Caco-2 (cell line): ENCODE measurements at regions not wholly inside any gene's neighbourhood (a gene's known extent, or its start where the extent isn't known, plus 50 kb on each side); places are given as distances from the start of the nearest gene placed in this dataset.

Experiments
- BruUV-seq: library from RNA; stranded (reverse); fragments of 400-500 nt; replicated peaks from 2 replicates; lab custom pipeline; 2021; lab: Mats Ljungman, UMichigan
- CTCF ChIA-PET: fragments of 300-600 bp; sonication (Branson Sonifier 250); formaldehyde crosslinking; loops from one replicate; lab custom pipeline; 2022; ENCODE audit warnings: antibody characterized with exemption; lab: Charles Lee
- POLR2A ChIA-PET: fragments of 300-600 bp; sonication (Branson Sonifier 250); formaldehyde crosslinking; loops from one replicate; lab custom pipeline; 2022; ENCODE audit warnings: antibody characterized with exemption; lab: Charles Lee
- DNase-seq, 2 experiments: peaks; one replicate each; pipeline versions ENCODE4 v3.0.0 to v3.0.0-alpha.2; 2020 to 2022
- H3K27me3 ChIP-seq: replicated peaks from 2 replicates; pipeline ENCODE4 v1.6.0; 2011; ENCODE audit warnings: low read length; ENCODE audit not compliant: control insufficient read depth, insufficient read depth
- H3K36me3 ChIP-seq: 2 replicates; pipeline ENCODE4 v1.5.1; 2011; ENCODE audit warnings: low read length; ENCODE audit not compliant: control insufficient read depth, insufficient read depth
- H3K4me1 ChIP-seq: fragments of 250-450 bp; sonication (Bioruptor Pico); 2 replicates; pipeline ENCODE4 v1.5.1; 2020; ENCODE audit warnings: mild to moderate bottlenecking
- H3K4me3 ChIP-seq: 2 replicates; pipeline ENCODE4 v1.5.1; 2011; ENCODE audit warnings: low read depth, mild to moderate bottlenecking, control low read depth, low read length
- H3K9me3 ChIP-seq: fragments of 250-450 bp; sonication (Bioruptor Pico); 2 replicates; pipeline ENCODE4 v1.5.1; 2020; ENCODE audit warnings: mild to moderate bottlenecking, moderate library complexity
- H3K27ac Mint-ChIP-seq: one replicate; pipeline ENCODE4 v1.8.0; 2022; ENCODE audit warnings: mixed read lengths; ENCODE audit not compliant: unreplicated experiment
- H3K27me3 Mint-ChIP-seq: one replicate; pipeline ENCODE4 v1.8.0; 2022; ENCODE audit warnings: mixed read lengths; ENCODE audit not compliant: insufficient read depth, unreplicated experiment
- H3K36me3 Mint-ChIP-seq: one replicate; pipeline ENCODE4 v1.8.0; 2022; ENCODE audit warnings: mild to moderate bottlenecking, mixed read lengths; ENCODE audit not compliant: insufficient read depth, unreplicated experiment
- H3K4me1 Mint-ChIP-seq: one replicate; pipeline ENCODE4 v1.8.0; 2022; ENCODE audit warnings: low read depth, mixed read lengths; ENCODE audit not compliant: unreplicated experiment
- H3K4me3 Mint-ChIP-seq: one replicate; pipeline ENCODE4 v1.8.0; 2022; ENCODE audit warnings: mild to moderate bottlenecking, moderate library complexity, mixed read lengths; ENCODE audit not compliant: unreplicated experiment
- H3K9me3 Mint-ChIP-seq: one replicate; pipeline ENCODE4 v1.8.0; 2022; ENCODE audit warnings: mixed read lengths; ENCODE audit not compliant: unreplicated experiment
- CTCF ChIP-seq, 2 experiments: fragments of 200-600 bp in 1 of 2; IDR thresholded peaks; 1 replicate in 1 of 2; 2 replicates in 1 of 2; pipeline versions ENCODE4 v1.5.1 to v1.8.0; 2011 to 2022; ENCODE audit warnings: antibody characterized with exemption in 1 of 2, control low read depth in 1 of 2, inconsistent platforms in 1 of 2, low read depth in 1 of 2, low read length in 1 of 2, mild to moderate bottlenecking in 1 of 2, moderate library complexity in 1 of 2; ENCODE audit not compliant: insufficient read depth in 1 of 2, severe bottlenecking in 1 of 2, unreplicated experiment in 1 of 2
- intact Hi-C: fragments of 100-400 bp; cut with micrococcal nuclease; formaldehyde crosslinking; loops from one replicate; pipeline ENCODE4 v1.10.0; 2022; ENCODE audit not compliant: unreplicated experiment

- Mint-ChIP-seq H3K36me3 (no peaks in the 10 kb centered on the region), H3K27me3 (no peaks in the 10 kb centered on the region), H3K4me1 (no peaks in the 10 kb centered on the region), H3K4me3 (no peak overlapping the region), H3K27ac (no peak overlapping the region), H3K9me3 (peaks cover 10% of the 10 kb centered on the region)
- POLR2A ChIA-PET, result no interaction called here
- Histone ChIP-seq H3K9me3 (no peaks in the 10 kb centered on the region), H3K4me1 (no peaks in the 10 kb centered on the region), H3K36me3 (no peaks in the 10 kb centered on the region), H3K27me3 (no peaks in the 10 kb centered on the region), H3K4me3 (no peak overlapping the region)
- DNase-seq, result no peak
- intact Hi-C loops, result no loop called here
- no TSS peak for BruUV-seq
- no peak for TF ChIP-seq CTCF (IDR thresholded peaks at IDR 0.05; ENCODE audit: insufficient read depth in 1 of 2, low read depth in 1 of 2, low read length in 1 of 2, severe bottlenecking in 1 of 2, unreplicated experiment in 1 of 2)
- CTCF ChIA-PET, result no interaction called here
These were observed 665.4 kb upstream of the PHF14 start for GRCh38 chr7:10308276-10308675.

DNA sequence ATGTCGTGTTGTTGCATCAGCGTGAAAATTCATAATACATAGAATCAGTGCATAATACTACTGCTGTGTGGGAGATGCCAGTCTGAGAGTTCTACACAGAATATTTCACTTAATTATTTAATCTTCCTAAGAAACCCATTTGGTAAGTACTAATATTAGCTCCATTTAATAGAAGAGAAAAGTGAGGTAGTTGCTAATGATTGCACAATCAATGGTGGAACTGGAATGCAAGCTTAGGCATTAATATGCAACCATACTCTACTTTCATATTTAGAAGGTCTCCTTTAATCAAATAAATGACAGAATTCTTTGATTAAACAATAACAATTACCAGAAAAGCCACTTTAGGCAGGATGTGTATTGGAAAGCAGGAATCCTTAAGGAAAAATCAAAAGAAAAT, 660.7 kb upstream of the PHF14 start:
- no peaks in the 10 kb centered on the region for H3K27me3 ChIP-seq
- intact Hi-C loops, result no loop called here
- H3K4me3 Mint-ChIP-seq, result no peak overlapping the region
- no peak for TF ChIP-seq CTCF (IDR thresholded peaks at IDR 0.05; ENCODE audit: insufficient read depth in 1 of 2, low read depth in 1 of 2, low read length in 1 of 2, severe bottlenecking in 1 of 2, unreplicated experiment in 1 of 2)
- H3K36me3 ChIP-seq, result no peaks in the 10 kb centered on the region
- no peaks in the 10 kb centered on the region for H3K9me3 Mint-ChIP-seq
- no peaks in the 10 kb centered on the region for H3K4me1 Mint-ChIP-seq
- DNase-seq, result no peak
- H3K27ac Mint-ChIP-seq, result no peak overlapping the region
- ChIA-PET CTCF (no interaction called here), POLR2A (no interaction called here)
- no peaks in the 10 kb centered on the region for H3K36me3 Mint-ChIP-seq
- no peaks in the 10 kb centered on the region for H3K9me3 ChIP-seq
- H3K4me3 ChIP-seq, result no peak overlapping the region
- no peaks in the 10 kb centered on the region for H3K4me1 ChIP-seq
- no peaks in the 10 kb centered on the region for H3K27me3 Mint-ChIP-seq
- BruUV-seq, result no TSS peak

- Mint-ChIP-seq H3K36me3 (no peaks in the 10 kb centered on the region), H3K27ac (no peak overlapping the region), H3K9me3 (no peaks in the 10 kb centered on the region), H3K4me3 (no peak overlapping the region), H3K4me1 (no peaks in the 10 kb centered on the region), H3K27me3 (no peaks in the 10 kb centered on the region)
- intact Hi-C loops, result no loop called here
- no peaks in the 10 kb centered on the region for H3K4me1 ChIP-seq
- ChIA-PET CTCF (no interaction called here), POLR2A (no interaction called here)
- no peaks in the 10 kb centered on the region for H3K27me3 ChIP-seq
- DNase-seq, result no peak
- no peak overlapping the region for H3K4me3 ChIP-seq
- no peak for TF ChIP-seq CTCF (IDR thresholded peaks at IDR 0.05; ENCODE audit: insufficient read depth in 1 of 2, low read depth in 1 of 2, low read length in 1 of 2, severe bottlenecking in 1 of 2, unreplicated experiment in 1 of 2)
- no peaks in the 10 kb centered on the region for H3K9me3 ChIP-seq
- no peaks in the 10 kb centered on the region for H3K36me3 ChIP-seq
- BruUV-seq, result no TSS peak
These were observed 657.8 kb upstream of the PHF14 start for GRCh38 chr7:10315881-10316280.
